Large intestine (tissue), 3 donors: ENCODE measurements at regions not wholly inside any gene's neighbourhood (a gene's known extent, or its start where the extent isn't known, plus 50 kb on each side); places are given as distances from the start of the nearest gene placed in this dataset.

Experiments
- DNase-seq, 2 donors: peaks; one replicate each; pipeline versions ENCODE4 v3.0.0 to v3.0.0-alpha.2; 2013
- H3K27ac ChIP-seq: one replicate; pipeline ENCODE4 v1.5.1; 2013; ENCODE audit warnings: low read length
- H3K27me3 ChIP-seq: 2 replicates; pipeline ENCODE4 v1.6.1; 2013; ENCODE audit warnings: low read length; ENCODE audit not compliant: control insufficient read depth, insufficient read depth
- H3K36me3 ChIP-seq: 2 replicates; pipeline ENCODE4 v1.6.1; 2013; ENCODE audit warnings: low read length; ENCODE audit not compliant: control insufficient read depth, insufficient read depth
- H3K4me1 ChIP-seq: one replicate; pipeline ENCODE4 v1.6.1; 2013; ENCODE audit warnings: low read length; ENCODE audit not compliant: control insufficient read depth, insufficient read depth
- H3K4me3 ChIP-seq: one replicate; pipeline ENCODE4 v1.5.1; 2013; ENCODE audit warnings: low read length
- H3K9me3 ChIP-seq: one replicate; pipeline ENCODE4 v1.6.1; 2013; ENCODE audit warnings: mild to moderate bottlenecking, low read depth, low read length, moderate library complexity; ENCODE audit not compliant: control insufficient read depth
- WGBS: methylation state at CpG from one replicate; pipeline ENCODE4 v1.1.5; 2013; ENCODE audit warnings: low lambda C conversion rate; ENCODE audit not compliant: insufficient coverage; 5-methylcytosine and 5-hydroxymethylcytosine counted together

DNA sequence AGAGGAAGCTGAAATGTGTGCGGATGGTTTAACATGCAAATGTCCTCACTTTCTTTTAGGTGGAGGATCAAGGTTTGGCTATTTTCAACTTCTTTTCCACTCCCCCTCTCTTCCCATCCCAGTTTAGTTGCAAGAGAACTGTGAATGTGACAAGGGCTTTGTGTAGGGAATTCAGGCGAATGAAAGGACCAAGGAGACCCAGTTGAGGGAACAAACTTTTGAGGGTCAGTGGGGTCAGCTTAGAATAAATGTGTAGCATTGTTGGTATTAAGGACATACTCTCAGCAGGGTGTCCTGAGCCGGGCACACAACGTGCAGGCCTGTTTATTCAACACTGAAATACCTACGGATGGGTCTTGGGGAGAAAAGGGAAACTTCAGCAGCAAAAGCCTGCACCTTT, 346.0 kb downstream of the PMP22 start:
- no peaks in the 10 kb centered on the region for H3K4me1 ChIP-seq
- H3K4me3 ChIP-seq = no peak overlapping the region
- DNase-seq = no peak
- 83% methylated on average over 1 of the region's 5 CpGs for WGBS
- no peak overlapping the region for H3K27ac ChIP-seq
- H3K36me3 ChIP-seq = no peaks in the 10 kb centered on the region
- peaks cover 2% of the 10 kb centered on the region for H3K9me3 ChIP-seq
- no peaks in the 10 kb centered on the region for H3K27me3 ChIP-seq

DNA sequence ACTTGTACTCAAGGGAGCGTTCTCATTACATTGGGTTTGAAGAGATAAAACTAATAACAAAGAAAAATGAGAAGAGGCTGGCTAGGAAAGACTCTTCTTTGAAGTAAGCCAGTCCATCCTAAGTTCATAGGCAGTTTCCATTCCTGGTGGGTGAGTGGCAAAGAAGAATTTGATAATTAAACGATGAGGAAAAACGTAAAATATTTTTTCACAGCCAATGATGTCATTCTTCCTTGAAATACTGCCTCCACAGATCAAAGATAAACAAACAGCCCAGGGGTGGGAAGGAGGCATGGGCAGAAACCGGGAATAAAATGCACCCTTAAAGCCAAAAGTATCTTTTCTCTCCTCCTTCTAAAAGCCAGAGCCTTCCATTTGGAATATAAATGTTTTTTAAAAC, 346.6 kb downstream of the PMP22 start:
- Histone ChIP-seq H3K27me3 (no peaks in the 10 kb centered on the region), H3K4me1 (no peaks in the 10 kb centered on the region), H3K9me3 (peaks cover 2% of the 10 kb centered on the region), H3K36me3 (no peaks in the 10 kb centered on the region), H3K4me3 (no peak overlapping the region), H3K27ac (no peak overlapping the region)
- WGBS = 20% methylated on average over 2 of the region's 4 CpGs
- DNase-seq = no peak

DNA sequence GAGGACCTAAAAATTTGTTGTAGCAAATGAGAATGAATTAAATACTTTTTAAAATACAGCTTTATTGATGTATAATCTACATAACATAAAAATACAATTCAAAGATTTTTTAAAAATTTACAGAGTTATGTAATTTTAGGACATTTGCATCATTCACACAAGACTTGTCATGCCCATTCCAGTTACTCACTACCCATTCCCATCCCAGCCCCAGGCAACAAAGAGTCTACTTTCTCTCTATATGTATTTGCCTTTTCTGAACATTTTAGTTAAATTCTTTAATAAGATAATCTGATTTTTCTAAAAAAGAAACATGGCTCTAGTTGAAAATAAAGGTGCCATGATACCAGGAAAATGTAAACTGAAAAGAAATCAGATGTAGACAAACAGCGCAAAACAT, 354.2 kb downstream of the PMP22 start:
- DNase-seq = no peak
- no CpG with 5 or more reads among the region's 1 CpG for WGBS
- Histone ChIP-seq H3K4me3 (no peak overlapping the region), H3K27me3 (no peaks in the 10 kb centered on the region), H3K9me3 (peaks cover 2% of the 10 kb centered on the region), H3K27ac (no peak overlapping the region), H3K36me3 (no peaks in the 10 kb centered on the region), H3K4me1 (no peaks in the 10 kb centered on the region)

DNA sequence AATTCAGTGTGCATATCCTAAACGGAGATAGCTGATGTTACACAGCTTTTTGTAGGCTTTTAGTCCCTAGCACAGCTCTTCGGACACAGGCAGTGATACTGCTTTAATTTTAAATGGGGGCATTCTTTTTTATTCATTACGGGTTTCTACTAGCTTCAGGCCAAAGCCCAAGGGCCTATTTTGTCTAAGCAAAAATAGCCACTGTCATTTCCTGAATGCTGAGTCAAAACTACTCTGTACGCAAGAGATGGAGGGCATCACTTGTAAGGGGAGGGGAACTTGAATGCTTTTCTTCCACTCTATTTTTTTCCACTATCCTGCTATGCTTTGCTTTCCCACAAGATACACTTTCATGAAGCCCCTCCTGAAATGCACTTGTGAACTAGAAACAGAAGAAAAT, 360.7 kb downstream of the PMP22 start:
- Histone ChIP-seq H3K4me3 (no peak overlapping the region), H3K9me3 (no peaks in the 10 kb centered on the region), H3K27ac (no peak overlapping the region), H3K36me3 (no peaks in the 10 kb centered on the region), H3K27me3 (no peaks in the 10 kb centered on the region), H3K4me1 (no peaks in the 10 kb centered on the region)
- no peak for DNase-seq
- WGBS = 100% methylated on average over 1 of the region's 4 CpGs

DNA sequence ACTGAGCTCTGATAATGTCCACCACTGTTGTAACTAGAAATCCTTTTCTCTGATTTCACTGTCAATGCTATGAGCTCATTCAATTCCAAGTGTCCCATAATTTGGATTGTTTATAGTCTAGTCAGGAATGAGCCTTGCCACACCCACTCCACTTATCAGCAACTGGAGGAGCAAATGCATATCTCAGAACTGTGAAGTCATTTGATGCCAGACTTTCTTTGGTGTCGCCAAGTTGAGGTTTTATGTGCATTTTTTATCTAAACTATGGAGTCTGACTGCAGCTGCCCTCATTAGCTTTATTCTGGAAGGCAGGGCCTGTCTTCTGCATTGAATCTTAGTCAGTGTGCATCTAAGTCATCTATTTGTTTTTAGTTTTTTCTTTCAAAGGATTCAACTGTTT, 361.3 kb downstream of the PMP22 start:
- WGBS = no CpG with 5 or more reads among the region's 1 CpG
- Histone ChIP-seq H3K4me1 (no peaks in the 10 kb centered on the region), H3K27ac (no peak overlapping the region), H3K9me3 (no peaks in the 10 kb centered on the region), H3K4me3 (no peak overlapping the region), H3K36me3 (no peaks in the 10 kb centered on the region), H3K27me3 (no peaks in the 10 kb centered on the region)
- DNase-seq = no peak

DNA sequence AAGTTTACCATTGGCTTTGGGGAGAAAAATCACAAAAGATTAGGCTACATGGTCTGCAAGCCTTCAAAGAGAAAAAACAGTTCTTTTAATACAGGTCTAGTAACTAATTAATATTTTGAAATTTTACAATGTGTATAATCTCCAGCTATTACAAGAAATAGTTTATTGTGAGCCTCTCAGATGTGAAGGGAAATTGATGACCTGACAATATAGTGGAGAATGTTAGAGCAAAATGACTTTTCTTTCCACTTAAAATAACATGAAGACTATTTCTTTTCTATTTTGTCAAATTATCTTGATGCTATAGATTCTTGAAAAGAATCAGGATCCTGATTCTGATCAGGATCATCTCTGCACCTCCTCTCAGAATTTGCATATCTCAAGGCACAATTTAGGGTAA, 362.3 kb downstream of the PMP22 start:
- Histone ChIP-seq H3K4me3 (no peak overlapping the region), H3K4me1 (no peaks in the 10 kb centered on the region), H3K9me3 (peaks cover 2% of the 10 kb centered on the region), H3K36me3 (no peaks in the 10 kb centered on the region), H3K27me3 (no peaks in the 10 kb centered on the region), H3K27ac (no peak overlapping the region)
- DNase-seq = no peak

DNA sequence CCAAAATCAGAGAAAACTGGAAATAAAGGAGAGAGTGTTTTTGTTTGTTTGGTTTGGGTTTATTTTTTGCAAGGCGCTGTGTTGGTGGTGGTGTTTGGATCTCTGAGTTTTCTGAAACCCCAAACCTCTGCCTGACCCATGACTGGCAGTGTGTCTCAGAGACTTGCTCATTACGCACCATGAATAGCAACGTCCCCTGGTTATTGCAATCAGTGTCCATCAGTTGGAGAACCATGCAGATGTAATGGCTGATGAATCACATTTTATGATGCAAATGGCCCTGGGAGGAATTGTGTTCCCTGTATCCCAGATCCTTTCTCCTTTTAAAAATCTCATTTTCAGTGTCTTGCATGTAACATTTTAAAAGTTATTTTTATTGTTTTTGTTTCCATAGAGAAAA, 362.8 kb downstream of the PMP22 start:
- no peak for DNase-seq
- no CpG with 5 or more reads among the region's 3 CpGs for WGBS
- H3K9me3 ChIP-seq = peaks cover 2% of the 10 kb centered on the region
- no peak overlapping the region for H3K27ac ChIP-seq
- no peak overlapping the region for H3K4me3 ChIP-seq
- no peaks in the 10 kb centered on the region for H3K27me3 ChIP-seq
- no peaks in the 10 kb centered on the region for H3K4me1 ChIP-seq
- no peaks in the 10 kb centered on the region for H3K36me3 ChIP-seq

DNA sequence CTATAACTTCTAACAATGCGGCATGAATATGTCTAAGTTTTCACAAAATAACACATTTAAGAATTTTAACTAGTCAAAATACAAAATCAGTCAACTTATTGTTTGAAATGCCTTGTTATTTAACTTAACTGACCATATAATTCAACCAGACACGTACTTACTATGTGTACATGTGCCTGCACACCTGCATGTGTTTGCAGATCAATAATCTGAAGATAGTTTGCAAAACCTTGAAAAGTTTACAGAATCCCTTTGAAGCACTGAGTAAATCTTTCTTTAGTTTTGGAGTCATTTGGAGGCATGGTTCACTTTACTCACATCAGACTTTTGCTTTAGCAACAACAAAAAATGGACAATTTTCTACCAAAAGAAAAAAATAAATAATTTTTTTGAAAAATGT, 363.8 kb downstream of the PMP22 start:
- Histone ChIP-seq H3K4me1 (no peaks in the 10 kb centered on the region), H3K4me3 (no peak overlapping the region), H3K27me3 (no peaks in the 10 kb centered on the region), H3K9me3 (peaks cover 2% of the 10 kb centered on the region), H3K27ac (no peak overlapping the region), H3K36me3 (no peaks in the 10 kb centered on the region)
- WGBS = 100% methylated on average over 1 of the region's 2 CpGs
- DNase-seq = no peak

DNA sequence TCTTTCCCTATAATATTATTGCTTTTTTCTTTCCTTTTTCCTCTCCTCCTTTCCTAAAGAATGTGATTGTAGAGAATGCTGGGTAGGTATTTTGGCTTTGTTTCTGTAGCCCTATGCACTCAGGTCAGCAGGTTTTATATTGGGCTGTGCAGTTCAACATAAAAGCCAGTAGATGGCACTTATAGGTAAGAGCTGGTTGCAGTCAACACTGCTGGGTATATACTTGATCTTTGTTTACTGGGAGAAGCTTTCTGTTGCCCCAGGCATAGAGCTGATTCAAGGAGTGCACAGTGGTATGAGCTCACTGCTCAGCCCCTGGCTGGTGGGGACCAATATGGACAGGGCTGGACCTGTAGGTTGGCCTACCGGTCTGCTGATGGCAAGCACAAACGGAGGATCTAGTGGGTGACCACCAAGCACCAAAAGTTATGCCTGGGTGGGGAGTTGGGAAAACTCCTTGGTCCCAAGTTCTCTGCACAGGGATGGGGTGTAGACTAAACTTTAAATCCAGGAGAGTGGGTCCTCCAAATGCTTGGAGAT, 378.9 kb downstream of the PMP22 start:
- no peak overlapping the region for H3K4me3 ChIP-seq
- H3K27me3 ChIP-seq = no peaks in the 10 kb centered on the region
- no peak overlapping the region for H3K27ac ChIP-seq
- no peak for DNase-seq
- peaks cover 6% of the 10 kb centered on the region for H3K9me3 ChIP-seq
- H3K36me3 ChIP-seq = no peaks in the 10 kb centered on the region
- H3K4me1 ChIP-seq = no peaks in the 10 kb centered on the region
- WGBS = no CpG with 5 or more reads among the region's 2 CpGs

DNA sequence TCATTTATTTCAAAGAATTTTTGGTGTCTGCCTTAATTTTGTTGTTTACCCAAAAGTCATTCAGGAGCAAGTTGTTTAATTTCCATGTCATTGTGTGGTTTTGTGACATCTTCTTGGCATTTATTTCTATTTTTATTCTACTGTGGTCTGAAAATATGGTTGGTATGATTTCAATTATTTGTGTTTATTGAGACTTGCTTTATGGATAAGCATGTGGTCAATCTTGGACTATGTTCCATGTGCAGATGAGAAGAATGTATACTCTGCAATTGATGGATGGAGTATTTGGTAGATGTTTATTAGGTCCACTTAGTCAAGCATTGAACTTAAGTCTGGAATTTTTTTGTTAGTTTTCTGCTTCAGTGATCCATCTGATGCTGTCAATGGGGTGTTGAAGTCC, 383.0 kb downstream of the PMP22 start:
- Histone ChIP-seq H3K36me3 (no peaks in the 10 kb centered on the region), H3K4me3 (no peak overlapping the region)

DNA sequence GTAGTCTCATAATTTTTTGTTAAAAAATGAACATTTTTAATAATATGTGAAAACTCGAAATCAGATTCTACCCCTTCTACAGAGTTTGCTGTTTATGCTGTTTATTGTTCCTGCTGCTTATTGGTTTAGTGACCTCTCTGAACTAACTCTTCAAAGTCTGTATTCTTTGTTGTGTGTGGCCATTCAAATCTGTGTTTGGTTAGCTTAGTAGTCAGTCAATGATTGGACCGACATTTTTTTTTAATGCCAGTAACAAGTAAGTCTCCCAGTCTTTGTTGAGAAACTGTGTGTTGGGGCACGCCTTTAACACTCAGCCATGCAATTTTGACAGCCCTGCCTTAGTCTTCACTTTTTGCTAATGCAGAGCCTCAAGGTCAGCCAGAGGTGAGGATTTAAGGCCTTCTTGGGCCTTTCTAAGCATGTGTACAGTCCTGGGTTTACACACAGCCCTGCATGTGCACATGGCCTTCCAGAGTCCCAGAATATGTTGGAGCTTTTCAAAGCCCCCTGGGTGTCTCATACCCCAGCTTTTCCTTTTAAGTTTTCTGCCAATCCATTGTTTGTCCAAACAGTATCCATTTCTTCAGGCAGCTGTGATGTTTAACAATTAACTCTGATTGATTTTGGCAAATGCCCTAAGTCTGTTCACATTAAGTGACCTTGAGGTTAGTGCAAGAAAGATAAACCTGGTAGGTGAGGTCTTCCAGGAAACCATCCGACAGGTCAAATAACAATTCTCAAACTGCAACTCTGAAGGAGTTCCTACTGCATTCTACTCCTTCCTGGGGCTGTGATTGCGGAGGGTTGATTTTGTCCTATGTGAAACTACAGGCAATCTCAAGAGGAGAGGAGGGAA, 389.3 kb downstream of the PMP22 start:
- WGBS = 100% methylated on average over 1 of the region's 5 CpGs
- H3K9me3 ChIP-seq = no peaks in the 10 kb centered on the region
- H3K27ac ChIP-seq = no peak overlapping the region
- no peaks in the 10 kb centered on the region for H3K27me3 ChIP-seq
- H3K4me1 ChIP-seq = no peaks in the 10 kb centered on the region
- no peak overlapping the region for H3K4me3 ChIP-seq
- no peak for DNase-seq
- H3K36me3 ChIP-seq = no peaks in the 10 kb centered on the region

More for the DNA sequence above, 383.0 kb downstream of the PMP22 start:
- Histone ChIP-seq H3K27me3 (no peaks in the 10 kb centered on the region), H3K4me1 (no peaks in the 10 kb centered on the region), H3K27ac (no peak overlapping the region), H3K9me3 (peaks cover 6% of the 10 kb centered on the region)
- DNase-seq = no peak
